GM21526 (cell line): ENCODE measurements at regions not wholly inside any gene's neighbourhood (a gene's known extent, or its start where the extent isn't known, plus 50 kb on each side); places are given as distances from the start of the nearest gene placed in this dataset.

Experiments used
- ATAC-seq: cut with Tn5 transposase; IDR thresholded peaks from one replicate; pipeline ENCODE4 v1.9.1; 2021; ENCODE audit warnings: moderate library complexity; ENCODE audit not compliant: unreplicated experiment, low FRiP score

- no peak for ATAC-seq
Observed at GRCh38 chr2:181766129-181766528, 85.8 kb upstream of the NEUROD1 start.

- no peak for ATAC-seq
Observed at GRCh38 chr2:181770150-181770549, 89.8 kb upstream of the NEUROD1 start.

GRCh38 chr2:181771356-181771755 is 91.0 kb upstream of the NEUROD1 start:
- ATAC-seq = no peak

GRCh38 chr2:181772334-181772733 is 92.0 kb upstream of the NEUROD1 start:
- no peak for ATAC-seq

GRCh38 chr2:181772777-181773176 is 92.5 kb upstream of the NEUROD1 start:
- no peak for ATAC-seq

- ATAC-seq = peak; percentile 67
Observed at GRCh38 chr2:181774685-181775084, 94.4 kb upstream of the NEUROD1 start.

- ATAC-seq = no peak
Observed at GRCh38 chr2:181776336-181776735, 96.0 kb upstream of the NEUROD1 start.

- no peak for ATAC-seq
Observed at GRCh38 chr2:181777734-181778133, 97.4 kb upstream of the NEUROD1 start.

- no peak for ATAC-seq
Observed at GRCh38 chr2:181778621-181779201, 98.4 kb upstream of the NEUROD1 start.

GRCh38 chr2:181779288-181780021 is 99.1 kb upstream of the NEUROD1 start:
- no peak for ATAC-seq

- peak; percentile 53 for ATAC-seq
Observed at GRCh38 chr2:181780047-181780651, 99.8 kb upstream of the NEUROD1 start.

- ATAC-seq = no peak
Observed at GRCh38 chr2:181780657-181781056, 100.3 kb upstream of the NEUROD1 start.

GRCh38 chr2:181781078-181781786 is 100.9 kb upstream of the NEUROD1 start:
- peak; percentile 51 for ATAC-seq

- no peak for ATAC-seq
Observed at GRCh38 chr2:181782660-181783059, 102.3 kb upstream of the NEUROD1 start.

GRCh38 chr2:181784556-181784955 is 104.2 kb upstream of the NEUROD1 start:
- no peak for ATAC-seq

- ATAC-seq = no peak
Observed at GRCh38 chr2:181785691-181786344, 105.5 kb upstream of the NEUROD1 start.

- no peak for ATAC-seq
Observed at GRCh38 chr2:181786371-181787228, 104.9 kb upstream of the ITPRID2 start.

GRCh38 chr2:181787310-181788048 is 104.1 kb upstream of the ITPRID2 start:
- no peak for ATAC-seq

- no peak for ATAC-seq
Observed at GRCh38 chr2:181788897-181789555, 102.5 kb upstream of the ITPRID2 start.
